Gastrocnemius medialis (tissue), 4 donors: ENCODE measurements at regions not wholly inside any gene's neighbourhood (a gene's known extent, or its start where the extent isn't known, plus 50 kb on each side); places are given as distances from the start of the nearest gene placed in this dataset.

ENCODE experiments used
- CTCF ChIP-seq, 5 experiments: fragments of 450-650 bp in 3 of 5; fragments of 200-600 bp in 2 of 5; sonication (generic) in 2 of 5; IDR thresholded peaks in 4 of 5; conservative IDR thresholded peaks in 1 of 5; 1 replicate in 4 of 5; 2 replicates in 1 of 5; pipeline ENCODE4 v1.5.1; 2016 to 2019; ENCODE audit warnings: antibody characterized with exemption in 5 of 5, mild to moderate bottlenecking in 3 of 5, moderate library complexity in 3 of 5
- POLR2A ChIP-seq, 2 donors: fragments of 450-650 bp; IDR thresholded peaks; one replicate each; pipeline ENCODE4 v1.6.1; 2017; ENCODE audit warnings: antibody characterized with exemption in 2 of 2, mild to moderate bottlenecking in 2 of 2, moderate library complexity in 2 of 2

- no peak for TF ChIP-seq CTCF (IDR thresholded peaks at IDR 0.05 in 4 of 5, conservative IDR thresholded peaks at IDR 0.05 in 1 of 5)
- no peak for TF ChIP-seq POLR2A (IDR thresholded peaks at IDR 0.05)
These were observed 884.2 kb upstream of the ZNF722 start for GRCh38 chr7:63114371-63114985.
